SH-SY5Y (cell line): ENCODE measurements at regions not wholly inside any gene's neighbourhood (a gene's known extent, or its start where the extent isn't known, plus 50 kb on each side); places are given as distances from the start of the nearest gene placed in this dataset.

Experiments used
- GATA2 ChIP-seq: IDR thresholded peaks from 2 replicates; pipeline ENCODE4 v1.6.1; 2011; ENCODE audit warnings: mild to moderate bottlenecking, low read depth, low read length
- GATA3 ChIP-seq: IDR thresholded peaks from 2 replicates; pipeline ENCODE4 v1.6.1; 2011; ENCODE audit warnings: low read depth, mild to moderate bottlenecking, low read length, moderate library complexity

DNA sequence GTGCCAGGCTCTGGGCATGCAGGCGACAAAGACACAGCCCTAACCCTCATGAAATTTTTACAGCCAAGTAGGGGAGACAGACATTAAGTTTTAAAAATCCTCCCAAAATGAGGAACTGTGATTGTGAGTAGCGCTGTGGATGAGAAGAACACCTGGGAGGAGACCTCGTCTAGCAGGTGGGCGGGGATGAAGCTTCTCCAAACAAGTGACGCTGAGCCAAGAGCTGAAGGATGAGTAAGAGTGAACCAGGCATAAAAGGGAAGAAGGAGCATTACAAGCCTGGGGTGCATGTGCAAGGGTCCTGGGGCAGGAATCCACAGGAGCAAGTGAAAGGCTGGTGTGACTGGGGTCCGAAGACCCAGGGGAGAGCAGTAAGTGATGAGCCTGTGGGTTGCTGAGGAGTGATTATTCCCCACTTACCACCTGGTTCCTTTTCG is 149.4 kb upstream of the HS3ST2 start:
- TF ChIP-seq GATA2, result no peak
- no peak for TF ChIP-seq GATA3
